Left ventricle myocardium inferior (tissue), 1 donor: ENCODE measurements at regions not wholly inside any gene's neighbourhood (a gene's known extent, or its start where the extent isn't known, plus 50 kb on each side); places are given as distances from the start of the nearest gene placed in this dataset.
"Not testable (repeated sequence)": the region's sequence is repeated elsewhere in the genome, so short reads cannot be mapped to it uniquely, and the experiment has no call there.

ENCODE experiments used
- DNase-seq: peaks from one replicate; pipeline ENCODE4 v3.0.0-alpha.2; 2020
- H3K27ac ChIP-seq: fragments of 200-600 bp; replicated peaks from 2 replicates; pipeline ENCODE4 v1.8.0; 2021
- H3K27me3 ChIP-seq: fragments of 200-600 bp; 2 replicates; pipeline ENCODE4 v1.8.0; 2021; ENCODE audit warnings: low read depth
- H3K36me3 ChIP-seq: fragments of 200-600 bp; 2 replicates; pipeline ENCODE4 v1.8.0; 2021
- H3K4me1 ChIP-seq: fragments of 200-600 bp; 2 replicates; pipeline ENCODE4 v1.8.0; 2021
- H3K4me3 ChIP-seq: fragments of 200-600 bp; 2 replicates; pipeline ENCODE4 v1.8.0; 2021; ENCODE audit warnings: mild to moderate bottlenecking, moderate library complexity
- H3K9me3 ChIP-seq: fragments of 200-600 bp; replicated peaks from 2 replicates; pipeline ENCODE4 v1.8.0; 2021
- intact Hi-C: fragments of 100-400 bp; cut with micrococcal nuclease; formaldehyde crosslinking; loops from one replicate; pipeline ENCODE4 v1.11.0; 2022
- TF ChIP-seq, protein P1 (sequence below): fragments of 200-600 bp; IDR thresholded peaks from 2 replicates; pipeline ENCODE4 v1.8.0; 2021; ENCODE audit warnings: antibody characterized with exemption, mild to moderate bottlenecking, borderline replicate concordance
- donor health status: DM: no; HTN: yes; CAD: no; lungs with severe emphysema.

DNA sequence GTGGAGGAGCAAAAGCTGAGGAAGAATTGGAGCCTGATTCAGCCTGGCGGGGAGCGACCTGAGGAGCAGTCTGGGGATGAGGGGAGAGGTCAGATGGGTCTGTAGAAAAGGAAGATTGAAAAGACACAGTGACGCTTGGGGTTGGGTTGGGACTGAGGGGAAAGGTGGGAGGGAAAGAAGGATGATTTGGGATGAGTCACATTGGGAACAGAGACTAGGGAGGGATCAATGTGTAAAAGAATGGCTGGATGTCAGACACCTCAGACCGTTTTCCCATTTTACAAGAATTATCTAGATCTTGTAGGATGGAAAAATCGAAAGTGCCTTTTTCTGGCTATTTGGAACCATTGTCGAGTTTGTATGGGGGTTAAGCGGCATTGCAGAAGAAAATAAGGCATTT, 1076.5 kb downstream of the DNAJB9 start:
- H3K27me3 ChIP-seq, result no peaks in the 10 kb centered on the region
- H3K4me3 ChIP-seq, result no peak overlapping the region
- H3K4me1 ChIP-seq, result no peaks in the 10 kb centered on the region
- intact Hi-C loops, result no loop called here
- H3K36me3 ChIP-seq, result no peaks in the 10 kb centered on the region
- TF ChIP-seq, protein P1, sequence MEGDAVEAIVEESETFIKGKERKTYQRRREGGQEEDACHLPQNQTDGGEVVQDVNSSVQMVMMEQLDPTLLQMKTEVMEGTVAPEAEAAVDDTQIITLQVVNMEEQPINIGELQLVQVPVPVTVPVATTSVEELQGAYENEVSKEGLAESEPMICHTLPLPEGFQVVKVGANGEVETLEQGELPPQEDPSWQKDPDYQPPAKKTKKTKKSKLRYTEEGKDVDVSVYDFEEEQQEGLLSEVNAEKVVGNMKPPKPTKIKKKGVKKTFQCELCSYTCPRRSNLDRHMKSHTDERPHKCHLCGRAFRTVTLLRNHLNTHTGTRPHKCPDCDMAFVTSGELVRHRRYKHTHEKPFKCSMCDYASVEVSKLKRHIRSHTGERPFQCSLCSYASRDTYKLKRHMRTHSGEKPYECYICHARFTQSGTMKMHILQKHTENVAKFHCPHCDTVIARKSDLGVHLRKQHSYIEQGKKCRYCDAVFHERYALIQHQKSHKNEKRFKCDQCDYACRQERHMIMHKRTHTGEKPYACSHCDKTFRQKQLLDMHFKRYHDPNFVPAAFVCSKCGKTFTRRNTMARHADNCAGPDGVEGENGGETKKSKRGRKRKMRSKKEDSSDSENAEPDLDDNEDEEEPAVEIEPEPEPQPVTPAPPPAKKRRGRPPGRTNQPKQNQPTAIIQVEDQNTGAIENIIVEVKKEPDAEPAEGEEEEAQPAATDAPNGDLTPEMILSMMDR, result no peak
- H3K9me3 ChIP-seq, result no peaks in the 10 kb centered on the region
- DNase-seq, result no peak
- no peak overlapping the region for H3K27ac ChIP-seq

DNA sequence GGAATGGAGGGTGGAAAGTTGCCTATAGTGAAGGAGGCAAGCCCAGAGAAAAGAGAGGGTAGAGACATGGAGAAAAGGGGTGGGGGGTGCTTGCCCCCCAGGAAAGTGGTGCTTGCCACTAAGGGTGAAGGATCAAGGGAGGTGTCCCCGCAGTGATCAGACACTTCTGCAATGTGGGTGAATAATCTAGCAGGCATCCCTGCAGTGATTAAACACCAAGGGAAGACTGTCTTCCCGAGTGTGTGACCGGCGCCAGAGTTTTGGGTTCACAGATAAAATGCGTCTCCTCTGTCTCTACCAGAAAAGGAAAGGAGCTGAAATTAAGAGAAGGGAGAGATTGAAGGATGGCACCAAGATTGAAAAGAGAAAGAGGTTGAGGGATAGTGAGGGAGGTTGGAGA, 1076.9 kb downstream of the DNAJB9 start:
- H3K9me3 ChIP-seq, H3K4me3 ChIP-seq, DNase-seq, H3K27ac ChIP-seq, intact Hi-C loops, H3K36me3 ChIP-seq, H3K27me3 ChIP-seq, H3K4me1 ChIP-seq: not testable (repeated sequence)

DNA sequence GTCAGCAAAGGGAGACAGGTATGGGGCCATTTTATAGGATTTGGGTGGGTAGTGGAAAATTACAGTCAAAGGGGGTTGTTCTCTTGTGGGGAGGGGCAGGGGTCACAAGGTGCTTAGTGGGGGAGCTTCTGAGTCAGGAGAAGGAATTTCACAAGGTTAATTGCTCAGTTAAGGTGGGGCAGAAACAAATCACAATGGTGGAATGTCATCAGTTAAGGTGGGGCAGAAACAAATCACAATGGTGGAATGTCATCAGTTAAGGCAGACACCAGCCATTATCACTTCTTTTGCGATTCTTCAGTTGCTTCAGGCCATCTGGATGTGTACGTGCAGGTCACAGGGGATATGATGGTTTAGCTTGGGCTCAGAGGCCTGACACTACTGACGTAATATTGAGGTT, 1077.6 kb downstream of the DNAJB9 start:
- H3K36me3 ChIP-seq, H3K27me3 ChIP-seq, H3K27ac ChIP-seq, H3K4me3 ChIP-seq, DNase-seq, H3K4me1 ChIP-seq, H3K9me3 ChIP-seq, intact Hi-C loops: not testable (repeated sequence)

DNA sequence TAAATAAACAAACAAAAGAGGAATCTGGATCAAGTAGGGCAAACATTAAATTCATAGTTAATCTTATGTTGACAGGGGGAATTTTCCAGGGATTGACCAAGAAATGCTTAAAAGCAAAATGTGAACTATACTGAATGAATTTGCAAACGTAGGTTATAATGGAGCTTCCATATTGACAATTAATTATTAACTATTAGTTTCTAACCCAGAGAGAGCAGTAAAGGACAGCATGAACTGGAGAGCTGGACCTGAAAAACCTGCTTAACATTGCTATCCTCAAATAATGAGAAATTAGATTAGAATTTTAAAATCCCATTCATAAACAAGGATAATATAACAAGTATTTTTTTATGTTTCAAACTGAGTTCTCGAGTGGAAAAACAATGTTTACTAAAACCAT, 1089.6 kb downstream of the DNAJB9 start:
- no peaks in the 10 kb centered on the region for H3K9me3 ChIP-seq
- TF ChIP-seq, protein P1, result no peak
- no peaks in the 10 kb centered on the region for H3K4me1 ChIP-seq
- DNase-seq, result no peak
- no peaks in the 10 kb centered on the region for H3K36me3 ChIP-seq
- intact Hi-C loops, result no loop called here
- H3K4me3 ChIP-seq, result no peak overlapping the region
- H3K27me3 ChIP-seq, result no peaks in the 10 kb centered on the region
- H3K27ac ChIP-seq, result no peak overlapping the region

DNA sequence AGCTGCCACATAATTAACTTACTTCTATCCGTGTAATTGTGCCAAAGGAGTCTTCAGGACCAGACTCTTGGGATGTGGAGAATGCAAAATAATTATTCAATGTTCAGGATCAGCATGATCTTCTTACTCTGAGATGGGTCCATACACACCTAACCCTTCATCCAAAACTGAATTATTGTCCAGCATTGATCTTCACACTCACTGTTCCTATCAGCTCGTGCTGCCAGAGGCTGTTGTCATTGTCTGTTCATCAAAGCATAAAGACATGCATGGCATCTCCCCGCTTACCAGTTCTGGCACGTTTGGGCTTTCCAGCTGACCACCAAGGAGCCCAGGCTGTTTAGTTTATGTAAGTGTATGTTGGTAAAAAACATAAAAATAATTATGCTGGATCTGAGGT, 1090.7 kb downstream of the DNAJB9 start:
- intact Hi-C loops, result no loop called here
- Histone ChIP-seq H3K27ac (no peak overlapping the region), H3K27me3 (no peaks in the 10 kb centered on the region), H3K9me3 (no peaks in the 10 kb centered on the region), H3K4me3 (no peak overlapping the region), H3K4me1 (no peaks in the 10 kb centered on the region), H3K36me3 (no peaks in the 10 kb centered on the region)
- no peak for DNase-seq
- TF ChIP-seq, protein P1, result no peak

DNA sequence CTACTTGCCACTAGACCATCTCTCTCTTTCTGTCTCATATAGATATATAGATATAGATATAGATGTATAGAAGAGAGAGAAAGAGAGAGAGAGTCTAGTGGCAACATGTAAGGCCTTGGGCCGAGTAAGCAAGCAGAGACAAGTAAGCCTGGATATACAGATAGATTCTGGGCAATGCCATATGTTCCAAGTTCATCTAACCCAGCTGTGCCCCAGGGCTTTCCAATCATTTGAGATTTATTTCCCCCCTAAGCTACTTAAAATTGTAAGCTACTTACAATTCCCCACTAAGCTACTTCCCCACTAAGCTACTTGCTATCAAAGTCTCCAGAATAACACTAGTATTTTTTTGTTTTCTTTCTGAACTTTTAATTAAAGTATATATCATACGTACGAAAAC, 1094.1 kb downstream of the DNAJB9 start:
- intact Hi-C loops, result no loop called here
- Histone ChIP-seq H3K36me3 (no peaks in the 10 kb centered on the region), H3K9me3 (no peaks in the 10 kb centered on the region), H3K4me3 (no peak overlapping the region), H3K27ac (no peak overlapping the region), H3K27me3 (no peaks in the 10 kb centered on the region), H3K4me1 (no peaks in the 10 kb centered on the region)
- TF ChIP-seq, protein P1, result no peak
- no peak for DNase-seq

DNA sequence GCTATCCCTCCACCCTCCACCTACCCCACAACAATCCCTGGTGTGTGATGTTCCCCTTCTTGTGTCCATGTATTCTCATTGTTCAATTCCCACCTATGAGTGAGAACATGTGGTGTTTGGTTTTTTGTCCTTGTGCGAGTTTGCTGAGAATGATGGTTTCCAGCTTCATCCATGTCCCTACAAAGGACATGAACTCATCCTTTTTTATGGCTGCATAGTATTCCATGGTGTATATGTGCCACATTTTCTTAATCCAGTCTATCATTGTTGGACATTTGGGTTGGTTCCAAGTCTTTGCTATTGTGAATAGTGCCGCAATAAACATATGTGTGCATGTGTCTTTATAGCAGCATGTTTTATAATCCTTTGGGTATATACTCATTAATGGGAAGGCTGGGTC, 1117.6 kb downstream of the DNAJB9 start:
- H3K27me3 ChIP-seq, H3K27ac ChIP-seq, intact Hi-C loops, H3K4me3 ChIP-seq, H3K36me3 ChIP-seq, DNase-seq, H3K4me1 ChIP-seq: not testable (repeated sequence)
- H3K9me3 ChIP-seq, result peaks cover 20% of the 10 kb centered on the region

DNA sequence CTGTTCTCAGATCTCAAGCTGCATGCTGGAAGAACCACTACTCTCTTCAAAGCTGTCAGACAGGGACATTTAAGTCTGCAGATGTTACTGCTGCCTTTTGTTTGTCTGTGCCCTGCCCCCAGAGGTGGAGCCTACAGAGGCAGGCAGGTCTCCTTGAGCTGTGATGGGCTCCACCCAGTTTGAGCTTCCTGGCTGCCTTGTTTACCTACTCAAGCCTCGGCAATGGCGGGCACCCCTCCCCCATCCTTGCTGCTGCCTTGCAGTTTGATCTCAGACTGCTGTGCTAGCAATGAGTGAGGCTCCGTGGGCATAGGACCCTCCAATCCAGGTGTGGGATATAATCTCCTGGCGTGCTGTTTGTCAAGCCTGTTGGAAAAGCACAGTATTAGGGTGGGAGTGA, 1122.9 kb downstream of the DNAJB9 start:
- DNase-seq, H3K4me3 ChIP-seq, H3K4me1 ChIP-seq, H3K27me3 ChIP-seq, intact Hi-C loops, H3K27ac ChIP-seq, H3K36me3 ChIP-seq: not testable (repeated sequence)
- peaks cover 12% of the 10 kb centered on the region for H3K9me3 ChIP-seq
